ENCODE measurements at regions not wholly inside any gene's neighbourhood (a gene's known extent, or its start where the extent isn't known, plus 50 kb on each side); places are given as distances from the start of the nearest gene placed in this dataset.

- H3K36me3 ChIP-seq (ENCODE audit: control insufficient read depth in 2 of 2, insufficient read depth in 1 of 2, low read length in 2 of 2), result no peaks in the 10 kb centered on the region
- no peak overlapping the region for H3K27ac ChIP-seq (ENCODE audit: extremely low read depth, low read depth, low read length)
- POLR2A ChIA-PET, result no interaction called here
- CTCF ChIA-PET, result no interaction called here
- no peak overlapping the region for H3K4me3 ChIP-seq (ENCODE audit: low read depth, low read length)
- no peaks in the 10 kb centered on the region for H3K4me1 ChIP-seq (ENCODE audit: control insufficient read depth, insufficient read depth, low read length)
- TF ChIP-seq ZFP69B (tag by site-specific recombination; IDR thresholded peaks at IDR 0.05) (no peak), ZNF571 (tag by site-specific recombination; IDR thresholded peaks at IDR 0.05) (no peak), ZSCAN4 (tag by site-specific recombination; IDR thresholded peaks at IDR 0.05) (no peak), ZNF433 (tag by site-specific recombination; IDR thresholded peaks at IDR 0.05; ENCODE audit: low read depth) (no peak), ZNF341 (tag by site-specific recombination; IDR thresholded peaks at IDR 0.05; ENCODE audit: low read depth) (no peak), ZNF184 (tag by site-specific recombination; IDR thresholded peaks at IDR 0.05) (no peak), ZNF501 (tag by site-specific recombination; IDR thresholded peaks at IDR 0.05) (no peak), ZNF362 (tag by site-specific recombination; IDR thresholded peaks at IDR 0.05) (no peak), ZNF23 (tag by site-specific recombination; IDR thresholded peaks at IDR 0.05; ENCODE audit: borderline replicate concordance) (no peak), ZNF366 (tag by site-specific recombination; conservative IDR thresholded peaks at IDR 0.05) (no peak), OSR2 (tag by site-specific recombination; IDR thresholded peaks at IDR 0.05) (no peak), ZNF202 (tag by site-specific recombination; IDR thresholded peaks at IDR 0.05; ENCODE audit: borderline replicate concordance) (no peak), ZNF514 (tag by site-specific recombination; IDR thresholded peaks at IDR 0.05) (no peak), ZNF311 (tag by site-specific recombination; IDR thresholded peaks at IDR 0.05; ENCODE audit: borderline replicate concordance) (no peak), ZNF777 (tag by site-specific recombination; IDR thresholded peaks at IDR 0.05; ENCODE audit: borderline replicate concordance) (no peak)
- H3K9me3 ChIP-seq (ENCODE audit: control insufficient read depth, insufficient read depth, low read depth, low read length), result no peaks in the 10 kb centered on the region
Observed at GRCh38 chr20:6699921-6700562, 67.4 kb upstream of the BMP2 start.

GRCh38 chr20:6698723-6699122, 68.8 kb upstream of the BMP2 start:
- no peaks in the 10 kb centered on the region for H3K9me3 ChIP-seq (ENCODE audit: control insufficient read depth, insufficient read depth, low read depth, low read length)
- no peaks in the 10 kb centered on the region for H3K4me1 ChIP-seq (ENCODE audit: control insufficient read depth, insufficient read depth, low read length)
- POLR2A ChIA-PET, result no interaction called here
- H3K36me3 ChIP-seq (ENCODE audit: control insufficient read depth in 2 of 2, insufficient read depth in 1 of 2, low read length in 2 of 2), result no peaks in the 10 kb centered on the region
- H3K4me3 ChIP-seq (ENCODE audit: low read depth, low read length), result no peak overlapping the region
- CTCF ChIA-PET, result interaction anchor here (0.7 kb wide), 1 partner anchor 573 kb away, joined by 3 read pairs; no protein-coding TSS in a partner anchor
- no peak overlapping the region for H3K27ac ChIP-seq (ENCODE audit: extremely low read depth, low read depth, low read length)
- no peak for TF ChIP-seq ZNF140 (tag by site-specific recombination; IDR thresholded peaks at IDR 0.05)
- no peak for TF ChIP-seq ZNF555 (tag by site-specific recombination; conservative IDR thresholded peaks at IDR 0.05)
- no peak for TF ChIP-seq ZNF571 (tag by site-specific recombination; IDR thresholded peaks at IDR 0.05)
- no peak for TF ChIP-seq YY2 (tag by site-specific recombination; IDR thresholded peaks at IDR 0.05)
- no peak for TF ChIP-seq ZFP41 (tag by site-specific recombination; IDR thresholded peaks at IDR 0.05; ENCODE audit: borderline replicate concordance)
- no peak for TF ChIP-seq ZNF558 (tag by site-specific recombination; IDR thresholded peaks at IDR 0.05)
- no peak for TF ChIP-seq TCF7L2 (IDR thresholded peaks at IDR 0.05; ENCODE audit: borderline replicate concordance, low read depth, low read length)
- no peak for TF ChIP-seq IKZF3 (tag by site-specific recombination; IDR thresholded peaks at IDR 0.05)
- no peak for TF ChIP-seq ZNF2 (tag by site-specific recombination; IDR thresholded peaks at IDR 0.05)
- TF ChIP-seq ZNF394 (tag by site-specific recombination; IDR thresholded peaks at IDR 0.05; ENCODE audit: borderline replicate concordance), result no peak
- TF ChIP-seq ZNF629 (tag by site-specific recombination; IDR thresholded peaks at IDR 0.05), result no peak
- no peak for TF ChIP-seq SP3 (tag by site-specific recombination; IDR thresholded peaks at IDR 0.05)
- TF ChIP-seq ZNF404 (tag by site-specific recombination; IDR thresholded peaks at IDR 0.05), result no peak
- no peak for TF ChIP-seq TSHZ1 (tag by site-specific recombination; IDR thresholded peaks at IDR 0.05; ENCODE audit: borderline replicate concordance)
- no peak for TF ChIP-seq EGR2 (tag by site-specific recombination; IDR thresholded peaks at IDR 0.05; ENCODE audit: low read depth)
- TF ChIP-seq ZNF121 (tag by site-specific recombination; IDR thresholded peaks at IDR 0.05), result no peak
- no peak for TF ChIP-seq KLF7 (tag by site-specific recombination; IDR thresholded peaks at IDR 0.05; ENCODE audit: borderline replicate concordance)
- TF ChIP-seq ZNF660 (tag by site-specific recombination; IDR thresholded peaks at IDR 0.05), result no peak
- TF ChIP-seq FEZF1 (tag by site-specific recombination; IDR thresholded peaks at IDR 0.05), result no peak
